Activated CD4-positive, alpha-beta T cell treated with anti-CD3 and anti-CD28 coated beads, Interleukin-2, amount 50 U/mL, for 1 hour (primary cell): ENCODE measurements at regions not wholly inside any gene's neighbourhood (a gene's known extent, or its start where the extent isn't known, plus 50 kb on each side); places are given as distances from the start of the nearest gene placed in this dataset.

Experiments used
- DNase-seq: peaks from one replicate; pipeline ENCODE4 v3.0.0-alpha.2; 2020

GRCh38 chr16:61596655-61597054 is 439.6 kb downstream of the CDH8 start:
- no peak for DNase-seq

DNA sequence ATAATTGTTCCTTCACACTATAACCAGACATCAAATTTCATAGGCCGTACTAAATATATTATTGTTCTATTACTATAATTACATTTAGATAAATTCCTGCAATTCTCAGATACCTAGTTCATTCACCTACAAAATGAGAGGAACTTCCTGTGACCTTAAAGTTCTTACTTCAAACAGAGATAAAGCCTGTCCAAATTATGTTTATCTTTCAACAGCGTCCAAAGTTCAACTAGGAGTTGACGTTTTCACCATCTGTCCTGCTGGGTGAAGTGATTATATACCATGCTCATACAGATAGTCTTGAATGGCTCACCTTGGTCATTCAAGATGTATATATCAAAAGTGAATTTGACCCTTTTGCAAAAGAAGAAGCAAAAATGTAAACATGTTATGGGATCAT is 440.6 kb downstream of the CDH8 start:
- no peak for DNase-seq

DNA sequence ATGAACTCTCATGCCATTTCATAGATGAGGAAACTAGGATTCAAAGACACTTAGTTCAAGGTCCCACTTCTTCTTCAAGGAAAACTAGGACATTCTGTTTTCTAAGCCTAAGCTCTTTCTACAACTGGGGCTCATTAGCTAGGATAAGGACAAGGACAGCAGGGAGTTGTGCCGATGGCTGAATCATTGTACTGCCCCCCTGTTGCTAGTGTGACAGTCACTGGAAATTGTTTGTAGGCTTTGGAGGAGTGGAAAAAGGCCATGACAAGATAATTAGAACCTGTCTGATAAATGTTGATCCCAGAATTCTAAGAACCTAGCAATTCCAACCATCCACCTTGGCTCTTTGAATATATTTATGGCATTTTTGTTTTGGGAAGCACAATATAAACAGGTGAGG is 445.7 kb downstream of the CDH8 start:
- no peak for DNase-seq

DNA sequence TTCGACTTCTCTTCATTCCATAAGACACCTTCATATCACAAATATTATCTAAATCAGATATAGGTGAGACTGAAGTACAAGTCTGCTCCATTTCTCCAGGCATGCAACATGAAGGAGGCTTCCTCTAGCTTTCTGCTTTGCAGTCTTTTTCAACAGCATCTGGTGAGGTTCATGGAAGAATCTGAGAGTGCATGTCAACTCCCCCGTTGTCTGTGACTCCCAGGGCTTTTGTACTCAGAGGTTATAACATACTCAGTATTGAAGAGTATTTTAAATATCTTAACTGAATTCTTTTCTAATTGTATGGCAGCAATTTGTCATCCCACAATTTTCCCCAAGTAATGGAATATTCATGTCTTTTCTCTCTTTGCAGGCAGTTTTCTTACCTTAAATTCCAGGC is 448.7 kb downstream of the CDH8 start:
- DNase-seq, result no peak

- DNase-seq, result no peak
These were observed 454.7 kb downstream of the CDH8 start for GRCh38 chr16:61581417-61582046.

GRCh38 chr16:61580579-61580978 is 455.7 kb downstream of the CDH8 start:
- DNase-seq, result no peak

- no peak for DNase-seq
These were observed 457.0 kb downstream of the CDH8 start for GRCh38 chr16:61579195-61579594.

DNA sequence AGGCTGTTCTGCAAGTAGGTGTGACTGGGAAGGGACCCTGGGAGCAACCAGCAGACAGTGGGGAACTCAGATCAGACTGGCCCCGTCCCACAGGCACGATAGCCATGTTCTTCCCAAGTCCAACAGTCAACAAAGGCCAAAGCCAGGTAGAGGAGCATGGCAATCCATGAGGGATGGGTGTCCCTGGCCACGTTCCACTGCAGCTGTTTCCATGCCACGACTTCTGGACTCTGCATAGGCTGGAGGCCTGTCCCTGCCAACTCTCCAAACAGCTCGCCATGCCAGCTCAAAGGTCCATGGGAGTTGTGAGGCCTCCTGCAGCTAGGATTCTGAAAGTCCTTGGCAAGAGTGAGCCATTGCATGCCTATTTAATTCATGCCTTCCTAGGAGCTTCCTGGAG is 459.8 kb downstream of the CDH8 start:
- no peak for DNase-seq

GRCh38 chr16:61575617-61576016 is 460.6 kb downstream of the CDH8 start:
- DNase-seq, result no peak

- no peak for DNase-seq
These were observed 467.2 kb downstream of the CDH8 start for GRCh38 chr16:61569028-61569427.

- DNase-seq, result no peak
These were observed 471.5 kb downstream of the CDH8 start for GRCh38 chr16:61564716-61565115.

DNA sequence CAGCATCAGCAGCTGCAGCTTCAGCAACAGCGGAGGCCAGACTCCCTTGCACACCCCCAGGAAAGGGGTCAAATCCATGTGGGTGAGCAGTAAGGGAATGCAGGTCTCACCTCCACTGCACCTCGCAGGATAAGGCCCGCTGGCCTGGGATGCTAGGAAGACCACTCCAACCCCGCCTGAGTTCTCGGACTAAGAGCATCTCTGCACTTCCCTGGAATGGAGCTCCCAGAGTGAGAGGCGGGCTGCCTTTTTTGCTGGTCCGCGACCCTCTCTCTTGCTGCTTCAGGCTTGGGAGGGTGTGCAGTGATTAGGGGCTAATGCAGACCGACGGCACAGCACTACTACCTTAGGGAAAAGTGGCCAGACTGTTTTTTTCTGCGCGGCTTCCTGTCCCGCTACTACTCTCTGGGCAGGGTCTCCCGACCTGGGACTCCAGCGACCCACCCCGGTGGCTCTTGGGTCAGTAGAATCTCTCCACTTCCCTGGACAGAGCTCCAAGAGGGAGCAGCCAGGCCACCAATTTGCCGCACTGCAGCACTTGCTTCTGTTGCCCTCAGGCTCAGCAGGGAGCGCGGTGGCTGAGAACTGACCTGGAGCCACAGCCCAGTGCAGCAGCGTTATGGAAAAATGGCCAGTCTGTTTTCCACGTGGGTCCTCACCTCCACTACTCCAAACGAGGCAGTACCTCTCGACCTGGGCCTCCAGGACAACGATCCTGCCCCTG is 480.4 kb downstream of the CDH8 start:
- no peak for DNase-seq

GRCh38 chr16:61549327-61549726 is 486.9 kb downstream of the CDH8 start:
- DNase-seq, result no peak

DNA sequence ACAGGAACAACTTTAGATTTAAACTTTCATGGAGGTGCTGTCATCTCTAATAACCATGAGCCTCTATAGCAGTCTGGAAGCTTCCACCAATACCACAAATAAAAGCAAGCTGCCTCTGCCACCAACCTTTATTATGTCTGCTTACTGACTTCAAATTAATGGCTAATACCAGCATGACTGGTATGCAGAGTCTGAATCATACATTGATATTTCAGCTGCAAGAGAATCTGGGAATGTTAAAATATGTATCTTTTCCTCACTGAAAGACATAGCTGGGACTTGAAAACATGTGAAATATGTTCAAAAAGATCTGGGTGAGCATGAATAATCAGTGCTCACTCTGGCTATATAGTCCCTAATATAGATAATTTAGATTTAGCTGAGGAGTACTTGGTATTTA is 488.6 kb downstream of the CDH8 start:
- DNase-seq, result no peak

DNA sequence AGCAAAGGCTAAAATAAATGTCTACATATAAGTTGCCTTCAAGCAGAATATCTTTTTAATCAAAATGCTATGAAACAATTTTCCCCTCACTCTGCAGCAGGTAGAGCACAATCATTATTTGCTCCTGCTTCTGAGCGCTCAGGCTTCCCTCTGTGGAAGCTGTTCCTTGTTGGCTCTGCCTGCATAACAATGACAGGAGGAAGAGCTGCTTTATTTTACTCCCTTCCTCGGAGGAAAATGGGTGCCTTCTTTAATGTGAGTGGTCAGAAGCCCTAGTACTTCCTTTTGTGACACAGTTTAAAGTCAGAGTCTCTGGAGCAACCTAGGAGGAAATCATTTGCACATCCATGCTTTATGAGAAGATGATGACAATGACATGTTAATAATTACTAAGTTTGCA is 492.1 kb downstream of the CDH8 start:
- DNase-seq, result no peak

DNA sequence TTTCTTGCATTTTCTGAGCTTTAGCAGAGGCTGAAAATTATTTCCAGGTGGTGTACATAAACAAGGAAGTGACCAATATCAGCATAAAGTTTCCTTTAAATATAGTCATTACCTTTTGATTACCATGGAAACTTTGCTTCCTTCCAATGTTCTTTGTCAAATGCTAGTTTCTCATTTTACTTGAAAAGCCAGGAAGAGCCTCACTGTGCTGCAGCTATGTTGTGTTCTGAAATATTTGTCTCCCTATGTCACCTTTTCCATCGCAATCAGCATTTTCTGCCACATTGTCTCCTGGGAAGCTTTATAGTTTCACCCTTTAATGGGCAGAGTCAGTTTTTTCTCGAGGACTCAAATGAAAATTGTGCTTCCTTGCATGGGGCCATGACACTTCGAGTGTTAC is 496.0 kb downstream of the CDH8 start:
- no peak for DNase-seq

- no peak for DNase-seq
These were observed 505.5 kb downstream of the CDH8 start for GRCh38 chr16:61530697-61531096.

GRCh38 chr16:61500851-61501250 is 535.4 kb downstream of the CDH8 start:
- DNase-seq, result no peak

DNA sequence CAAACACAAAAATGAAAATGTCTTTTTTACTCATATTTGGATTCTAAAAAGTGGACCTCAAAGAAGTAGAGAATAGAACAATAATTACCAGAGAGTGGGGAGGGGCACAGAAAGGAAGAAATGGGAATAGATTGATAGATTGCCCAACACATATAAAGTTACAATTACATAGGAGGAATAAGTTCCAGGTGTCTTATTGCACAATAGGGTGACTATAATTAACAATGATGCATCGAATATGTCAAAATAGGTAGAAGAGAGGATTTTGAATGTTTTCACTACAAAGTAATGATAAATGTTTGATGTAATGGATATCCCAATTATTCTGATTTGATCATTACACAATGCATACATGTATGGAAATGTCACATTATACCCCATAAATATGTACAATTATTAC is 556.0 kb downstream of the CDH8 start:
- DNase-seq, result no peak

DNA sequence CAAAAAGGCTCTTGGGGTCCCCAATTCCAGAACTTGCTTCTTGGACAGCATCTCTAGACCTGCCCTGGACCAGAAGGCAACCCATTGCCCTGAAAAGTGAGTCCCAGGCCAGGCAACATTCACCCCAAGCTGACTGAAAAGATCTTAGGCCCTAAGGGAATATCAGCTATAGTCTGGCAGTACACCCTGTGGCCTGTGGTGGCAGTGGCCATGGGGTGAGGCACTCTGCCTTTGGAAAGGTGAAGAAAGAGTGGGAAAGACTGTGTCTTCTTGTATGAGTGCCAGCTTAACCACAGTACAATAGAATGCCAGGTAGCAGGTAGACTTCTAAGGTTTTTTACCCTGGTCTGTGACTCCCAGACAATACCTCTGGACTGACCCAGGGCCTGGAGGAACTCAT is 564.5 kb downstream of the CDH8 start:
- DNase-seq, result no peak

GRCh38 chr16:61471023-61471422 is 565.2 kb downstream of the CDH8 start:
- DNase-seq, result no peak

DNA sequence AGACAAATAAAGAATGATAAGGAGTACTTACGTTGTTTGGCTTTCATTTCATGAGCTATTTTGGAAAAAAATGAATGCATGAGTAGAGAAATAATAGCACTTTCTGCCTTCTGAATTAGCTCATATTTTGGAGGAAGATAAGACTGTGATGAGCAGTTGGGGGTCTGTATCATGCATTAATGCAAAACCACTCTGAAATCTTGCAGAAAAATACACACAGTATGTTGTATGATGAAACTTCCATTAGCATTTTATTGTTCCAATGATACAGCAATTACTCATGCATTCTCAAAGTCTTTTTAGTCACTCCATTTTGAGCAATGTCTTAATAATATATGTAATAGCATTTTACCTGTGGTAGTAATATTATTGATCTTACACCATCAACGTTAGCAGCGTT is 571.0 kb downstream of the CDH8 start:
- DNase-seq, result no peak

DNA sequence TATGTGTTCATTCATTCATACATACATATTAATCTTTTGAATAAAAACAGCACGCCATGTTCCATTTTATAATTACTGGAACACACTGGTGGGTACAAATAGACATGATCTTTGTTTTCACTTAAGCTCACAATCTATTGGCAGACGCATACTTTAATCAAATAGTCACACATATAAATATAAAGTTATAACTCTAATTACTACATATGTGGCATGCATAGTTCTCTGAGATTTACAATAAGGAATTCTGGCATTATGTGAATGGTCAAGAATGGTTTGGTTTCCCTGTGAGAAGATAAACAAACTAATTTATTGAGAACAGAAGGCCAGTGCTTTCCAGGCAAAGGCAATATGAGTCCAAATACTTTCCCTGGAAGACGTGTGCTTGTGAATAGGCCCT is 576.2 kb downstream of the CDH8 start:
- DNase-seq, result no peak

GRCh38 chr16:61435346-61435745 is 600.9 kb downstream of the CDH8 start:
- DNase-seq, result no peak

DNA sequence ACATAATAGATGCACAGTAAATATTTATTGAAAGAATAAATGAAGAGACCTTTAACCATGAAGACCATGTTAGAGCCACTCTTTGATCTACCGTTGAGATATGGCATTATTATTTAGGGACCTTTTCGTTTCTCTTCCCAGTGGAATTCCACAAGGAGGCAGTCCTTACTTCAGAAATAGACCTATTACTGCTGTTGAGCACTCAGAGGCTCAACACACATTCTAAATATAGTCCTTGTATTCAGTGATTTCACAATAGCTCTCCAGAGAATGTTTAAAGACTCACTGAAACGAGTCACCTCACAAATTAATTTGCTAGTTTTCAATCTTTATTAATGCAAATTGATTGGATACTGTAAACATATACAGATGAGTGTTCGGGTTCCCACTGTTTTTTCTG is 603.8 kb downstream of the CDH8 start:
- DNase-seq, result no peak
